IMR-90 (cell line): ENCODE measurements at regions not wholly inside any gene's neighbourhood (a gene's known extent, or its start where the extent isn't known, plus 50 kb on each side); places are given as distances from the start of the nearest gene placed in this dataset.
A peak's percentile ranks its signal among the peaks of the same experiment; 100 is the strongest.

Source experiments
- ATAC-seq: fragments of 200-7000 bp; cut with Tn5 transposase; 2 replicates; pipeline ENCODE4 v1.9.1; 2020; ENCODE audit warnings: low read depth, mild to moderate bottlenecking, moderate library complexity
- BruUV-seq: library from RNA; stranded (reverse); fragments of 400-500 nt; replicated peaks from 2 replicates; lab custom pipeline; 2021; lab: Mats Ljungman, UMichigan
- CTCF ChIA-PET: fragments of 300-600 bp; formaldehyde crosslinking; extraction: SDS; loops from one replicate; lab custom pipeline; 2021; ENCODE audit warnings: antibody characterized with exemption; lab: Yijun Ruan, JAX
- POLR2A ChIA-PET: fragments of 300-600 bp; sonication (Branson Sonifier 250); formaldehyde crosslinking; loops from one replicate; lab custom pipeline; 2022; ENCODE audit warnings: antibody characterized with exemption; ENCODE audit not compliant: unreplicated experiment; lab: Charles Lee
- DNase-seq: peaks from one replicate; pipeline ENCODE4 v3.0.0; 2013
- H2AFZ ChIP-seq: replicated peaks from 2 replicates; pipeline ENCODE3; 2013; ENCODE audit warnings: low read length, mild to moderate bottlenecking; ENCODE audit not compliant: poor library complexity
- H2AK5ac ChIP-seq: 2 replicates; pipeline ENCODE4 v1.6.1; 2013; ENCODE audit warnings: low read depth, low read length, inconsistent platforms
- H2AK9ac ChIP-seq: replicated peaks from 2 replicates; pipeline ENCODE3; 2013; ENCODE audit warnings: mild to moderate bottlenecking, low read depth, low read length, moderate library complexity; ENCODE audit not compliant: poor library complexity
- H2BK120ac ChIP-seq: 2 replicates; pipeline ENCODE4 v1.6.1; 2013; ENCODE audit warnings: low read depth, low read length, inconsistent platforms
- H2BK15ac ChIP-seq: 3 replicates; pipeline ENCODE4 v1.6.1; 2013; ENCODE audit warnings: low read depth, low read length, inconsistent platforms
- H2BK20ac ChIP-seq: 2 replicates; pipeline ENCODE4 v1.6.1; 2013; ENCODE audit warnings: low read depth, mild to moderate bottlenecking, inconsistent platforms, low read length, moderate library complexity
- H2BK5ac ChIP-seq: 2 replicates; pipeline ENCODE4 v1.6.1; 2013; ENCODE audit warnings: mild to moderate bottlenecking, low read depth, low read length, inconsistent platforms; ENCODE audit not compliant: poor library complexity, severe bottlenecking
- H3K14ac ChIP-seq: replicated peaks from 2 replicates; pipeline ENCODE4 v1.6.1; 2013; ENCODE audit warnings: low read depth, low read length, inconsistent platforms
- H3K18ac ChIP-seq: 2 replicates; pipeline ENCODE4 v1.6.1; 2013; ENCODE audit warnings: low read depth, low read length, control low read depth
- H3K23ac ChIP-seq: 2 replicates; pipeline ENCODE4 v1.6.1; 2013; ENCODE audit warnings: low read depth, low read length, inconsistent platforms
- H3K27ac ChIP-seq: 2 replicates; pipeline ENCODE4 v1.5.1; 2013; ENCODE audit warnings: mild to moderate bottlenecking, control low read depth, low read length; ENCODE audit not compliant: insufficient read depth
- H3K27me3 ChIP-seq: 2 replicates; pipeline ENCODE4 v1.6.1; 2013; ENCODE audit warnings: low read length; ENCODE audit not compliant: control insufficient read depth, insufficient read depth
- H3K36me3 ChIP-seq: 2 replicates; pipeline ENCODE4 v1.6.1; 2013; ENCODE audit warnings: low read length, mixed read lengths; ENCODE audit not compliant: control insufficient read depth, insufficient read depth
- H3K4ac ChIP-seq: 2 replicates; pipeline ENCODE4 v1.6.1; 2013; ENCODE audit warnings: low read depth, low read length, inconsistent platforms
- H3K4me1 ChIP-seq: 2 replicates; pipeline ENCODE4 v1.6.1; 2013; ENCODE audit warnings: low read length, mixed read lengths; ENCODE audit not compliant: control insufficient read depth, insufficient read depth
- H3K4me2 ChIP-seq: 2 replicates; pipeline ENCODE4 v1.6.1; 2013; ENCODE audit warnings: low read depth, mild to moderate bottlenecking, control low read depth, low read length, moderate library complexity
- H3K4me3 ChIP-seq: 2 replicates; pipeline ENCODE4 v1.5.1; 2013; ENCODE audit warnings: low read depth, mild to moderate bottlenecking, control low read depth, low read length, moderate library complexity; ENCODE audit not compliant: insufficient read depth
- H3K56ac ChIP-seq: 2 replicates; pipeline ENCODE4 v1.6.1; 2013; ENCODE audit warnings: low read length, inconsistent platforms; ENCODE audit not compliant: insufficient read depth; ENCODE audit errors: extremely low read depth
- H3K79me1 ChIP-seq, 2 experiments: 2 replicates each; pipeline ENCODE4 v1.6.1; 2013; ENCODE audit warnings: low read length in 2 of 2, inconsistent platforms in 1 of 2, low read depth in 1 of 2
- H3K9ac ChIP-seq: 2 replicates; pipeline ENCODE4 v1.6.1; 2013; ENCODE audit warnings: low read depth, low read length, control low read depth
- H3K9me1 ChIP-seq: 2 replicates; pipeline ENCODE4 v1.6.1; 2013; ENCODE audit warnings: low read length, inconsistent platforms; ENCODE audit not compliant: insufficient read depth
- H3K9me3 ChIP-seq: 2 replicates; pipeline ENCODE4 v1.6.1; 2013; ENCODE audit warnings: low read length; ENCODE audit not compliant: control insufficient read depth, insufficient read depth
- H4K20me1 ChIP-seq: 2 replicates; pipeline ENCODE4 v1.6.1; 2013; ENCODE audit warnings: low read length, inconsistent platforms; ENCODE audit not compliant: insufficient read depth
- H4K5ac ChIP-seq: 2 replicates; pipeline ENCODE4 v1.6.1; 2013; ENCODE audit warnings: mild to moderate bottlenecking, low read depth, low read length, control low read depth
- H4K8ac ChIP-seq, 2 experiments: 2 replicates each; pipeline ENCODE4 v1.6.1; 2013; ENCODE audit warnings: low read depth in 2 of 2, low read length in 2 of 2, control low read depth in 1 of 2, inconsistent platforms in 1 of 2
- H4K91ac ChIP-seq: 2 replicates; pipeline ENCODE4 v1.6.1; 2013; ENCODE audit warnings: low read depth, low read length, inconsistent platforms; ENCODE audit not compliant: insufficient read depth
- BHLHE40 ChIP-seq: fragments of 150-350 bp; IDR thresholded peaks from 2 replicates; pipeline ENCODE4 v1.6.1; 2016; ENCODE audit warnings: mild to moderate bottlenecking, low read depth, low read length
- CEBPB ChIP-seq: IDR thresholded peaks from 2 replicates; pipeline ENCODE4 v1.6.1; 2012; ENCODE audit warnings: low read depth, low read length, improper control_type of control experiment
- CHD1 ChIP-seq: IDR thresholded peaks from 2 replicates; pipeline ENCODE4 v1.6.1; 2012; ENCODE audit warnings: low read depth, low read length, improper control_type of control experiment
- CTCF ChIP-seq: conservative IDR thresholded peaks from 2 replicates; pipeline ENCODE4 v1.5.1; 2012; ENCODE audit warnings: mild to moderate bottlenecking, low read depth, low read length, improper control_type of control experiment
- FOS ChIP-seq: fragments of 150-350 bp; IDR thresholded peaks from 2 replicates; pipeline ENCODE4 v1.6.1; 2016; ENCODE audit warnings: low read depth, low read length
- MAFK ChIP-seq: IDR thresholded peaks from 2 replicates; pipeline ENCODE4 v1.6.1; 2012; ENCODE audit warnings: low read depth, low read length, improper control_type of control experiment
- MAZ ChIP-seq: IDR thresholded peaks from 2 replicates; pipeline ENCODE4 v1.6.1; 2012; ENCODE audit warnings: low read depth, mild to moderate bottlenecking, low read length, improper control_type of control experiment, moderate library complexity, borderline replicate concordance
- MXI1 ChIP-seq: IDR thresholded peaks from 2 replicates; pipeline ENCODE4 v1.6.1; 2012; ENCODE audit warnings: low read depth, mild to moderate bottlenecking, low read length, moderate library complexity, borderline replicate concordance
- NFE2L2 ChIP-seq: fragments of 150-350 bp; IDR thresholded peaks from 2 replicates; pipeline ENCODE4 v1.6.1; 2016; ENCODE audit warnings: low read depth, mild to moderate bottlenecking, low read length
- POLR2A ChIP-seq: IDR thresholded peaks from 2 replicates; pipeline ENCODE4 v1.6.1; 2012; ENCODE audit warnings: mild to moderate bottlenecking, low read depth, low read length
- RAD21 ChIP-seq: IDR thresholded peaks from 2 replicates; pipeline ENCODE4 v1.6.1; 2012; ENCODE audit warnings: low read length, improper control_type of control experiment
- RCOR1 ChIP-seq: IDR thresholded peaks from 2 replicates; pipeline ENCODE4 v1.6.1; 2012; ENCODE audit warnings: mild to moderate bottlenecking, low read length, improper control_type of control experiment; ENCODE audit not compliant: insufficient replicate concordance
- RFX5 ChIP-seq: IDR thresholded peaks from 2 replicates; pipeline ENCODE4 v1.8.0; 2012; ENCODE audit warnings: low read depth, mild to moderate bottlenecking, low read length, moderate library complexity
- SMC3 ChIP-seq: fragments of 150-350 bp; IDR thresholded peaks from 2 replicates; pipeline ENCODE4 v1.6.1; 2016; ENCODE audit warnings: low read depth, mild to moderate bottlenecking, antibody characterized with exemption, low read length, moderate library complexity
- WGBS, 2 experiments: methylation state at CpG; one replicate each; pipeline versions ENCODE4 v1.1.5 to v1.1.7; 2013; ENCODE audit warnings: missing lambda C conversion rate in 2 of 2; ENCODE audit not compliant: insufficient read length in 1 of 2; ENCODE audit errors: extremely low coverage in 2 of 2; 5-methylcytosine and 5-hydroxymethylcytosine counted together
- dilution Hi-C: fragments of 300-500 bp; cut with HindIII; formaldehyde crosslinking; loops from one replicate; pipeline ENCODE4 v1.14.3; 2018; ENCODE audit warnings: low sequenced_read_pairs; ENCODE audit not compliant: unreplicated experiment
- in situ Hi-C: fragments of 300-500 bp; cut with MboI; formaldehyde crosslinking; loops from 3 replicates; pipeline ENCODE4 v1.14.3; 2019; ENCODE audit warnings: low sequenced_read_pairs, inconsistent platforms, mixed read lengths
- intact Hi-C: fragments of 100-400 bp; cut with micrococcal nuclease; formaldehyde crosslinking; loops from 2 replicates; pipeline ENCODE4 v1.10.0; 2022
- TF ChIP-seq, protein P1 (sequence below): fragments of 150-350 bp; IDR thresholded peaks from 2 replicates; pipeline ENCODE4 v1.6.1; 2017; ENCODE audit warnings: mild to moderate bottlenecking, antibody characterized with exemption, low read length, low read depth
- TF ChIP-seq, protein P2 (sequence below): fragments of 150-350 bp; IDR thresholded peaks from 2 replicates; pipeline ENCODE4 v1.6.1; 2016; ENCODE audit warnings: low read depth, mild to moderate bottlenecking, low read length, moderate library complexity, borderline replicate concordance

DNA sequence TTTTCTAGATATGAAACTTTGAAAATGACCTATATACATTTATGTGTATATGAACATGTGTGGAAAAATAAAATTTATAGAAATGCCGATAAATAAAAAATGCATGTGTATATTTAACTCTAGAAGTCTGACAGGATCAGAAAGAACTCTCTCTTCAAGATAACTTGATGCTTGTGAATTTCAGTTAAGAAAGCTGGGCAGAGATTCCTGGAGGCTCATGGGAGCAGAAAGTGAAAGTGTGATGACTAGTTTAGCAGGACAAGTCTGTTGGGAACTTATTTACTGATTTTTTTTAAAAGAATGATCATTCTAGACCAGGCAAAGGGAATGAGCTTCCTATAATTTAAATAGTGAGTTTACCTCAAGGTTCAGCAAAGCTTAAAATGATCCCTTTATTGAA lies 81.5 kb upstream of the KCNAB1 start:
- no peaks in the 10 kb centered on the region for H3K79me1 ChIP-seq
- DNase-seq = peak; percentile 10
- H3K9me1 ChIP-seq = no peaks in the 10 kb centered on the region
- no peaks in the 10 kb centered on the region for H3K9me3 ChIP-seq
- no peak overlapping the region for H3K14ac ChIP-seq
- dilution Hi-C loops (no loop called here), in situ Hi-C loops (no loop called here), intact Hi-C loops (no loop called here)
- H3K23ac ChIP-seq = no peak overlapping the region
- no peak overlapping the region for H3K4ac ChIP-seq
- H3K4me3 ChIP-seq = no peak overlapping the region
- no peak overlapping the region for H4K91ac ChIP-seq
- no peak overlapping the region for H3K27ac ChIP-seq
- no peak overlapping the region for H3K56ac ChIP-seq
- no peaks in the 10 kb centered on the region for H4K20me1 ChIP-seq
- no peak overlapping the region for H4K8ac ChIP-seq
- CTCF ChIA-PET = interaction anchor here (0.6 kb wide), 1 partner anchor 65 kb away, joined by 4 read pairs; no protein-coding TSS in a partner anchor
- no peaks in the 10 kb centered on the region for H3K36me3 ChIP-seq
- no peak overlapping the region; the same call in 1 of the 2 replicates for H3K4me2 ChIP-seq
- H3K9ac ChIP-seq = no peak overlapping the region
- no peaks in the 10 kb centered on the region for H3K4me1 ChIP-seq
- WGBS, 2 experiments = no CpG with 5 or more reads among the region's 1 CpG
- H2BK120ac ChIP-seq = no peak overlapping the region
- H2AK5ac ChIP-seq = no peak overlapping the region
- H3K27me3 ChIP-seq = no peaks in the 10 kb centered on the region
- no peak overlapping the region for H2AFZ ChIP-seq
- H2BK5ac ChIP-seq = no peak overlapping the region
- H2BK20ac ChIP-seq = no peak overlapping the region
- TF ChIP-seq MAFK (no peak), SMC3 (no peak), BHLHE40 (no peak), MXI1 (no peak), NFE2L2 (no peak), POLR2A (no peak), RCOR1 (no peak), RFX5 (no peak), RAD21 (no peak), CTCF (no peak), MAZ (no peak), CHD1 (no peak), CEBPB (no peak), FOS (no peak)
- TF ChIP-seq, protein P1, sequence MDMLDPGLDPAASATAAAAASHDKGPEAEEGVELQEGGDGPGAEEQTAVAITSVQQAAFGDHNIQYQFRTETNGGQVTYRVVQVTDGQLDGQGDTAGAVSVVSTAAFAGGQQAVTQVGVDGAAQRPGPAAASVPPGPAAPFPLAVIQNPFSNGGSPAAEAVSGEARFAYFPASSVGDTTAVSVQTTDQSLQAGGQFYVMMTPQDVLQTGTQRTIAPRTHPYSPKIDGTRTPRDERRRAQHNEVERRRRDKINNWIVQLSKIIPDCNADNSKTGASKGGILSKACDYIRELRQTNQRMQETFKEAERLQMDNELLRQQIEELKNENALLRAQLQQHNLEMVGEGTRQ = no peak
- TF ChIP-seq, protein P2, sequence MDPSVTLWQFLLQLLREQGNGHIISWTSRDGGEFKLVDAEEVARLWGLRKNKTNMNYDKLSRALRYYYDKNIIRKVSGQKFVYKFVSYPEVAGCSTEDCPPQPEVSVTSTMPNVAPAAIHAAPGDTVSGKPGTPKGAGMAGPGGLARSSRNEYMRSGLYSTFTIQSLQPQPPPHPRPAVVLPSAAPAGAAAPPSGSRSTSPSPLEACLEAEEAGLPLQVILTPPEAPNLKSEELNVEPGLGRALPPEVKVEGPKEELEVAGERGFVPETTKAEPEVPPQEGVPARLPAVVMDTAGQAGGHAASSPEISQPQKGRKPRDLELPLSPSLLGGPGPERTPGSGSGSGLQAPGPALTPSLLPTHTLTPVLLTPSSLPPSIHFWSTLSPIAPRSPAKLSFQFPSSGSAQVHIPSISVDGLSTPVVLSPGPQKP = no peak
- no peak overlapping the region for H4K5ac ChIP-seq
- POLR2A ChIA-PET = no interaction called here
- BruUV-seq = no TSS peak
- no peak overlapping the region for H2AK9ac ChIP-seq
- ATAC-seq = peak; percentile 29; the same call in 1 of the 2 replicates
- no peak overlapping the region for H2BK15ac ChIP-seq
- H3K18ac ChIP-seq = no peak overlapping the region
